GM18951 (cell line): ENCODE measurements at regions not wholly inside any gene's neighbourhood (a gene's known extent, or its start where the extent isn't known, plus 50 kb on each side); places are given as distances from the start of the nearest gene placed in this dataset.

Experiments used
- POLR2A ChIP-seq: IDR thresholded peaks from 4 replicates; pipeline ENCODE4 v1.6.1; 2011; ENCODE audit warnings: mild to moderate bottlenecking; ENCODE audit not compliant: insufficient read length, insufficient read depth; ENCODE audit errors: extremely low read depth
- in situ Hi-C: fragments of 300-500 bp; cut with MboI; formaldehyde crosslinking; loops from one replicate; pipeline ENCODE4 v1.12.0; 2022; ENCODE audit warnings: low sequenced_read_pairs, mixed read lengths, inconsistent platforms; ENCODE audit not compliant: unreplicated experiment

GRCh38 chr1:224526771-224527170 lies 89.3 kb upstream of the CNIH3 start:
- in situ Hi-C loops: no loop called here

GRCh38 chr1:224528900-224529299 lies 87.2 kb upstream of the CNIH3 start:
- in situ Hi-C loops: no loop called here
- no peak for TF ChIP-seq POLR2A

More at GRCh38 chr1:224526771-224527170, 89.3 kb upstream of the CNIH3 start:
- TF ChIP-seq POLR2A: no peak

- in situ Hi-C loops: no loop called here
- no peak for TF ChIP-seq POLR2A
Observed at GRCh38 chr1:224529844-224530243, 86.3 kb upstream of the CNIH3 start.

GRCh38 chr1:224533517-224533916 lies 82.6 kb upstream of the CNIH3 start:
- in situ Hi-C loops: no loop called here
- TF ChIP-seq POLR2A: no peak

GRCh38 chr1:224534731-224535130 lies 81.4 kb upstream of the CNIH3 start:
- in situ Hi-C loops: no loop called here
- TF ChIP-seq POLR2A: no peak

GRCh38 chr1:224535641-224536040 lies 80.5 kb upstream of the CNIH3 start:
- in situ Hi-C loops: no loop called here
- TF ChIP-seq POLR2A: no peak

GRCh38 chr1:224539971-224540370 lies 76.1 kb upstream of the CNIH3 start:
- in situ Hi-C loops: no loop called here
- no peak for TF ChIP-seq POLR2A

- TF ChIP-seq POLR2A: no peak
- in situ Hi-C loops: no loop called here
Observed at GRCh38 chr1:224540535-224540934, 75.6 kb upstream of the CNIH3 start.

GRCh38 chr1:224541072-224541790 lies 74.9 kb upstream of the CNIH3 start:
- no peak for TF ChIP-seq POLR2A
- in situ Hi-C loops: no loop called here

GRCh38 chr1:224541901-224542630 lies 74.1 kb upstream of the CNIH3 start:
- in situ Hi-C loops: no loop called here
- TF ChIP-seq POLR2A: no peak

- TF ChIP-seq POLR2A: no peak
Observed at GRCh38 chr1:224542783-224543440, 73.2 kb upstream of the CNIH3 start.

GRCh38 chr1:224543453-224543852 lies 72.7 kb upstream of the CNIH3 start:
- no peak for TF ChIP-seq POLR2A
- in situ Hi-C loops: no loop called here

More at GRCh38 chr1:224542783-224543440, 73.2 kb upstream of the CNIH3 start:
- in situ Hi-C loops: no loop called here

- in situ Hi-C loops: no loop called here
- TF ChIP-seq POLR2A: no peak
Observed at GRCh38 chr1:224544346-224545110, 71.6 kb upstream of the CNIH3 start.
